Nephron progenitor cell (in vitro differentiated cells): ENCODE measurements at regions not wholly inside any gene's neighbourhood (a gene's known extent, or its start where the extent isn't known, plus 50 kb on each side); places are given as distances from the start of the nearest gene placed in this dataset.

ENCODE experiments used
- DNase-seq: peaks from one replicate; pipeline ENCODE4 v3.0.0; 2021
- H3K27ac Mint-ChIP-seq: 2 replicates; pipeline ENCODE4 v1.8.0; 2021; ENCODE audit warnings: mild to moderate bottlenecking, moderate library complexity, mixed read lengths
- H3K27me3 Mint-ChIP-seq: 2 replicates; pipeline ENCODE4 v1.8.0; 2021; ENCODE audit warnings: mild to moderate bottlenecking, low read depth, mixed read lengths; ENCODE audit not compliant: poor library complexity
- H3K36me3 Mint-ChIP-seq: 2 replicates; pipeline ENCODE4 v1.8.0; 2021; ENCODE audit warnings: low read depth, mixed read lengths
- H3K4me1 Mint-ChIP-seq: 2 replicates; pipeline ENCODE4 v1.8.0; 2021; ENCODE audit warnings: mixed read lengths
- H3K4me3 Mint-ChIP-seq: 2 replicates; pipeline ENCODE4 v1.8.0; 2021; ENCODE audit warnings: mild to moderate bottlenecking, moderate library complexity, mixed read lengths
- H3K9me3 Mint-ChIP-seq: 2 replicates; pipeline ENCODE4 v1.8.0; 2021; ENCODE audit warnings: mild to moderate bottlenecking, moderate library complexity, mixed read lengths
- CTCF ChIP-seq: fragments of 200-600 bp; sonication (generic); IDR thresholded peaks from 2 replicates; pipeline ENCODE4 v1.5.0; 2021; ENCODE audit warnings: antibody characterized with exemption

GRCh38 chr12:13372386-13372785, 175.9 kb downstream of the EMP1 start:
- no peak overlapping the region for H3K27ac Mint-ChIP-seq
- no peaks in the 10 kb centered on the region for H3K4me1 Mint-ChIP-seq
- H3K9me3 Mint-ChIP-seq = no peaks in the 10 kb centered on the region
- H3K4me3 Mint-ChIP-seq = no peak overlapping the region
- no peaks in the 10 kb centered on the region for H3K36me3 Mint-ChIP-seq
- TF ChIP-seq CTCF = no peak
- peaks cover 22% of the 10 kb centered on the region for H3K27me3 Mint-ChIP-seq
- DNase-seq = no peak

- no peak for TF ChIP-seq CTCF
- no peak overlapping the region for H3K27ac Mint-ChIP-seq
- no peaks in the 10 kb centered on the region for H3K9me3 Mint-ChIP-seq
- no peaks in the 10 kb centered on the region for H3K4me1 Mint-ChIP-seq
- no peak overlapping the region for H3K4me3 Mint-ChIP-seq
- DNase-seq = no peak
- H3K36me3 Mint-ChIP-seq = no peaks in the 10 kb centered on the region
- peaks cover 22% of the 10 kb centered on the region for H3K27me3 Mint-ChIP-seq
These were observed 175.3 kb downstream of the EMP1 start for GRCh38 chr12:13371797-13372196.

- no peak for DNase-seq
These were observed 174.8 kb downstream of the EMP1 start for GRCh38 chr12:13371367-13371766.

GRCh38 chr12:13369474-13370056, 173.0 kb downstream of the EMP1 start:
- Mint-ChIP-seq H3K27ac (no peak overlapping the region), H3K4me1 (no peaks in the 10 kb centered on the region), H3K4me3 (no peak overlapping the region), H3K36me3 (no peaks in the 10 kb centered on the region), H3K9me3 (no peaks in the 10 kb centered on the region), H3K27me3 (peaks cover 22% of the 10 kb centered on the region)
- no peak for DNase-seq
- TF ChIP-seq CTCF = no peak

More at GRCh38 chr12:13371367-13371766, 174.8 kb downstream of the EMP1 start:
- Mint-ChIP-seq H3K27me3 (peaks cover 22% of the 10 kb centered on the region), H3K4me3 (no peak overlapping the region), H3K9me3 (no peaks in the 10 kb centered on the region), H3K27ac (no peak overlapping the region), H3K4me1 (no peaks in the 10 kb centered on the region), H3K36me3 (no peaks in the 10 kb centered on the region)
- no peak for TF ChIP-seq CTCF

- H3K27ac Mint-ChIP-seq = no peak overlapping the region
- no peaks in the 10 kb centered on the region for H3K4me1 Mint-ChIP-seq
- no peak for TF ChIP-seq CTCF
- H3K9me3 Mint-ChIP-seq = no peaks in the 10 kb centered on the region
- H3K27me3 Mint-ChIP-seq = peaks cover 21% of the 10 kb centered on the region
- no peaks in the 10 kb centered on the region for H3K36me3 Mint-ChIP-seq
- no peak overlapping the region for H3K4me3 Mint-ChIP-seq
- DNase-seq = no peak
These were observed 172.4 kb downstream of the EMP1 start for GRCh38 chr12:13368971-13369370.

- DNase-seq = no peak
- no peaks in the 10 kb centered on the region for H3K9me3 Mint-ChIP-seq
- H3K27me3 Mint-ChIP-seq = peaks cover 17% of the 10 kb centered on the region
- H3K36me3 Mint-ChIP-seq = no peaks in the 10 kb centered on the region
- H3K27ac Mint-ChIP-seq = no peak overlapping the region
- TF ChIP-seq CTCF = no peak
- no peak overlapping the region for H3K4me3 Mint-ChIP-seq
- H3K4me1 Mint-ChIP-seq = no peaks in the 10 kb centered on the region
These were observed 171.9 kb downstream of the EMP1 start for GRCh38 chr12:13368431-13368830.
